ENCODE measurements at regions not wholly inside any gene's neighbourhood (a gene's known extent, or its start where the extent isn't known, plus 50 kb on each side); places are given as distances from the start of the nearest gene placed in this dataset.

DNA sequence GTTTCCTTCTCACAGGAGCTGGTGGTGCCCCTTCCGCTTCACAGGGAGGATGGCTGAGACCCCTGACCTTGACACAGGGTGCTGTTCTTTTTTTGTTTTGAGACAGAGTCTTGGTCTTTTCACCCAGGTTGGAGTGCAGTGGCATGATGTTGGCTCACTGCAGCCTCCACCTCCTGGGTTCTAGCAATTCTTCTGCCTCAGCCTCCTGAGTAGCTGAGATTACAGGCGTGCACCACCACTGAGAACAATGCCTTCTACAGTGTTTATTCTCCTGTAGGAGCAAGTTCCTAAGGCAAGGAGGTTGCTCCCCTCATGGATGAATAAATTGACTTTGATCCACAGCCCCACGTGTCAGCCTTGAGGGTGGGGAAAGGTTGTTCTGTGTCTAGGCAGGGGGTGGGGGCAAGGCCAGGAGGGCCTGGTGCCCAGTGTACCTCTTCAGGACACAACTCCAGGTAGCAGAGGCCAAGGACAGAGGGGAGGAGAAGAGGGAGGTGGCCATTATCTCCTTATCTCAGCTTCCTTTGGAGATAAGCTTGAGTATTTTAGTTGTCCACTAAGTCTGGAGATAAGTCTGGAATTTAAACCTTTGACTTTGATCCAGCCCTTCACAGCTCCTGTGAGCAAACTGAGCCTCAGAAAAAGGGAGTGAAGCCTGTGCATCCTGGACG is 159.4 kb downstream of the SEC14L1 start:
- TF ChIP-seq CTCF (IDR thresholded peaks at IDR 0.05), result no peak
- H3K4me3 ChIP-seq (ENCODE audit: low read depth in 1 of 2, low read length in 1 of 2), result no peak overlapping the region
- no peaks in the 10 kb centered on the region for H3K27me3 ChIP-seq
- H3K4me1 ChIP-seq (ENCODE audit: control insufficient read depth in 1 of 2, insufficient read depth in 1 of 2, low read depth in 1 of 2, low read length in 1 of 2), result peaks cover 7 to 11% of the 10 kb centered on the region in 2 experiments
- H3K9me3 ChIP-seq, result no peaks in the 10 kb centered on the region
- no peaks in the 10 kb centered on the region for H3K36me3 ChIP-seq
- no peak overlapping the region for H3K27ac ChIP-seq

- H3K9me3 ChIP-seq, result no peaks in the 10 kb centered on the region
- H3K4me1 ChIP-seq (ENCODE audit: control insufficient read depth in 1 of 2, insufficient read depth in 1 of 2, low read depth in 1 of 2, low read length in 1 of 2), result no peaks in the 10 kb centered on the region
- no peak overlapping the region for H3K27ac ChIP-seq
- TF ChIP-seq CTCF (IDR thresholded peaks at IDR 0.05), result no peak
- no peak overlapping the region for H3K4me3 ChIP-seq (ENCODE audit: low read depth in 1 of 2, low read length in 1 of 2)
- no peaks in the 10 kb centered on the region for H3K36me3 ChIP-seq
- no peaks in the 10 kb centered on the region for H3K27me3 ChIP-seq
Measured at GRCh38 chr17:77301694-77302266, 161.0 kb downstream of the SEC14L1 start.

GRCh38 chr17:77302682-77303081 is 161.9 kb downstream of the SEC14L1 start:
- Histone ChIP-seq H3K4me3 (ENCODE audit: low read depth in 1 of 2, low read length in 1 of 2) (no peak overlapping the region), H3K4me1 (ENCODE audit: control insufficient read depth in 1 of 2, insufficient read depth in 1 of 2, low read depth in 1 of 2, low read length in 1 of 2) (no peaks in the 10 kb centered on the region), H3K27me3 (no peaks in the 10 kb centered on the region), H3K36me3 (no peaks in the 10 kb centered on the region), H3K9me3 (no peaks in the 10 kb centered on the region), H3K27ac (no peak overlapping the region)
- TF ChIP-seq CTCF (IDR thresholded peaks at IDR 0.05), result no peak

DNA sequence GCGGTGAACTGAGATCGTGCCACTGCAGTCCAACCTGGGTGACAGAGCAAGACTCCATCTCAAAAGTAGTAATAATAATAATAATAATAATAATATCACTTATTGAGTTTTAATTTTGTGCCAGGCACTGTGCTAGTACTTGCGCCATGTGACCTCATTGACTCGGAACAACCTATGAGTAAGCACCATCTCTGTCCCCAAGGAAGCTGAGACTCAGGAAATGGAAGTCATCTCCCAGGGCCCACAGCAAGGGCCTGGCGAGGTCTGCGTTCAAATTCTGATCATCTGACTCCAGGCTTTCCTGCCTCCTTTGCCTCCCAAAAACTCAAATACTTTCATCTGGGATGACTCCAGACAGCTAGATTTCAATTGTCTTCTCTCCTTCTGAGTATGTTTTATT is 162.9 kb downstream of the SEC14L1 start:
- no peaks in the 10 kb centered on the region for H3K9me3 ChIP-seq

GRCh38 chr17:77304051-77304745 is 163.4 kb downstream of the SEC14L1 start:
- Histone ChIP-seq H3K9me3 (no peaks in the 10 kb centered on the region), H3K4me1 (ENCODE audit: control insufficient read depth in 1 of 2, insufficient read depth in 1 of 2, low read depth in 1 of 2, low read length in 1 of 2) (no peaks in the 10 kb centered on the region), H3K27me3 (no peaks in the 10 kb centered on the region), H3K36me3 (no peaks in the 10 kb centered on the region), H3K27ac (no peak overlapping the region), H3K4me3 (ENCODE audit: low read depth in 1 of 2, low read length in 1 of 2) (no peak overlapping the region)
- TF ChIP-seq CTCF (IDR thresholded peaks at IDR 0.05), result no peak

More for the DNA sequence above, 162.9 kb downstream of the SEC14L1 start:
- Histone ChIP-seq H3K4me3 (ENCODE audit: low read depth in 1 of 2, low read length in 1 of 2) (no peak overlapping the region), H3K27ac (no peak overlapping the region), H3K4me1 (ENCODE audit: control insufficient read depth in 1 of 2, insufficient read depth in 1 of 2, low read depth in 1 of 2, low read length in 1 of 2) (no peaks in the 10 kb centered on the region), H3K36me3 (no peaks in the 10 kb centered on the region), H3K27me3 (no peaks in the 10 kb centered on the region)
- no peak for TF ChIP-seq CTCF (IDR thresholded peaks at IDR 0.05)

Measured in neutrophil (primary cell).